ENCODE measurements at regions not wholly inside any gene's neighbourhood (a gene's known extent, or its start where the extent isn't known, plus 50 kb on each side); places are given as distances from the start of the nearest gene placed in this dataset.

GRCh38 chr2:11990576-11990975 is 244.1 kb downstream of the LPIN1 start:
- intact Hi-C loops (cut with micrococcal nuclease) = no loop called here
- Histone ChIP-seq H3K27me3 (ENCODE audit: low read depth) (no peaks in the 10 kb centered on the region), H3K36me3 (no peaks in the 10 kb centered on the region), H3K4me1 (peaks cover 3% of the 10 kb centered on the region), H3K4me3 (no peak overlapping the region), H3K27ac (replicated peaks) (no peak overlapping the region), H3K9me3 (replicated peaks) (peaks cover 10% of the 10 kb centered on the region)
- TF ChIP-seq, protein P1, sequence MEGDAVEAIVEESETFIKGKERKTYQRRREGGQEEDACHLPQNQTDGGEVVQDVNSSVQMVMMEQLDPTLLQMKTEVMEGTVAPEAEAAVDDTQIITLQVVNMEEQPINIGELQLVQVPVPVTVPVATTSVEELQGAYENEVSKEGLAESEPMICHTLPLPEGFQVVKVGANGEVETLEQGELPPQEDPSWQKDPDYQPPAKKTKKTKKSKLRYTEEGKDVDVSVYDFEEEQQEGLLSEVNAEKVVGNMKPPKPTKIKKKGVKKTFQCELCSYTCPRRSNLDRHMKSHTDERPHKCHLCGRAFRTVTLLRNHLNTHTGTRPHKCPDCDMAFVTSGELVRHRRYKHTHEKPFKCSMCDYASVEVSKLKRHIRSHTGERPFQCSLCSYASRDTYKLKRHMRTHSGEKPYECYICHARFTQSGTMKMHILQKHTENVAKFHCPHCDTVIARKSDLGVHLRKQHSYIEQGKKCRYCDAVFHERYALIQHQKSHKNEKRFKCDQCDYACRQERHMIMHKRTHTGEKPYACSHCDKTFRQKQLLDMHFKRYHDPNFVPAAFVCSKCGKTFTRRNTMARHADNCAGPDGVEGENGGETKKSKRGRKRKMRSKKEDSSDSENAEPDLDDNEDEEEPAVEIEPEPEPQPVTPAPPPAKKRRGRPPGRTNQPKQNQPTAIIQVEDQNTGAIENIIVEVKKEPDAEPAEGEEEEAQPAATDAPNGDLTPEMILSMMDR (IDR thresholded peaks at IDR 0.05; ENCODE audit: borderline replicate concordance) = no peak
- DNase-seq = no peak

GRCh38 chr2:11993749-11994148 is 247.3 kb downstream of the LPIN1 start:
- TF ChIP-seq, protein P1 (IDR thresholded peaks at IDR 0.05; ENCODE audit: borderline replicate concordance) = no peak
- Histone ChIP-seq H3K27me3 (ENCODE audit: low read depth) (no peaks in the 10 kb centered on the region), H3K27ac (replicated peaks) (no peak overlapping the region), H3K4me1 (no peaks in the 10 kb centered on the region), H3K36me3 (no peaks in the 10 kb centered on the region), H3K9me3 (replicated peaks) (peaks cover 10% of the 10 kb centered on the region), H3K4me3 (no peak overlapping the region)
- intact Hi-C loops (cut with micrococcal nuclease) = no loop called here
- DNase-seq = no peak

- intact Hi-C loops (cut with micrococcal nuclease) = no loop called here
- TF ChIP-seq, protein P1 (IDR thresholded peaks at IDR 0.05; ENCODE audit: borderline replicate concordance) = no peak
- Histone ChIP-seq H3K4me1 (no peaks in the 10 kb centered on the region), H3K9me3 (replicated peaks) (peaks cover 10% of the 10 kb centered on the region), H3K4me3 (no peak overlapping the region), H3K36me3 (no peaks in the 10 kb centered on the region), H3K27me3 (ENCODE audit: low read depth) (no peaks in the 10 kb centered on the region), H3K27ac (replicated peaks) (no peak overlapping the region)
- no peak for DNase-seq
Observed at GRCh38 chr2:11995456-11995855, 249.0 kb downstream of the LPIN1 start.

DNA sequence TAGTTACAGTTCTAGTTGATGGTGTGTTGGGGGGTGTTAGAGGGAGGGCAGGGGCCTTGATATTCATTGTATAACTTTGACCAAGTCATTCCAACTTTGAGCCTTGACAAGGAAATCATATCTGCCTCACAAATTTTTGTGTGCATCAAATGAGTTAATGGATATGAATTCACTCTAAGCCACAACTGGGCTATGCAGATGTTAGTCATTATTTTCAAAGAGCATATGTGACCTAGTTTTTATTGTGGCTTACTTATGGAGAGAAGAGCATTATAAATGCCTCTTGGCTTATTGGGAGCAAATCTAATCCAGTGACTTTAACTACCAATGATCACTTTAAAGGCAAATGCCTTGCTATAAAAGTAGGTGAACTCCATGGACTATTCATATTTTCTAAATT is 250.2 kb downstream of the LPIN1 start:
- no peak overlapping the region for H3K4me3 ChIP-seq
- intact Hi-C loops (cut with micrococcal nuclease) = no loop called here
- no peaks in the 10 kb centered on the region for H3K36me3 ChIP-seq
- TF ChIP-seq, protein P1 (IDR thresholded peaks at IDR 0.05; ENCODE audit: borderline replicate concordance) = no peak
- peaks cover 10% of the 10 kb centered on the region for H3K9me3 ChIP-seq (replicated peaks)
- H3K27me3 ChIP-seq (ENCODE audit: low read depth) = no peaks in the 10 kb centered on the region
- DNase-seq = no peak
- no peaks in the 10 kb centered on the region for H3K4me1 ChIP-seq
- H3K27ac ChIP-seq (replicated peaks) = no peak overlapping the region

DNA sequence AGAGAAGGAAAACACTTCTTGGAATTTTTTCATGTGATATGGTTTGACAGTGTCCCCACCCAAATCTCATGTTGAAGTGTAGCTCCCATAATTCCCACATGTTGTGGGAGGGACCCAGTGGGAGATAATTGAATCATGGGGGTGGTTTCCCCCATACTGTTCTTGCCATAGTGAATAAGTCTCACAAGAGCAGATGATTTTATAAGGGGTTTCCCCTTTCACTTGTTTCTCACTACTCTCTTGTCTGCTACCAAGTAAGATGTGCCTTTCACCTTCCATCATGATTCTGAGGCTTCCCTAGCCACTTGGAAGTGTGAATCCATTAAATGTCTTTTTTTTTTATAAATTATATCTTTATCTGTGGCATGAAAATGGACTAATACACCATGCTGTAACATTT is 250.7 kb downstream of the LPIN1 start:
- DNase-seq = no peak
- Histone ChIP-seq H3K4me3 (no peak overlapping the region), H3K27me3 (ENCODE audit: low read depth) (no peaks in the 10 kb centered on the region), H3K36me3 (no peaks in the 10 kb centered on the region), H3K27ac (replicated peaks) (no peak overlapping the region), H3K4me1 (no peaks in the 10 kb centered on the region), H3K9me3 (replicated peaks) (peaks cover 10% of the 10 kb centered on the region)
- intact Hi-C loops (cut with micrococcal nuclease) = no loop called here
- TF ChIP-seq, protein P1 (IDR thresholded peaks at IDR 0.05; ENCODE audit: borderline replicate concordance) = no peak

DNA sequence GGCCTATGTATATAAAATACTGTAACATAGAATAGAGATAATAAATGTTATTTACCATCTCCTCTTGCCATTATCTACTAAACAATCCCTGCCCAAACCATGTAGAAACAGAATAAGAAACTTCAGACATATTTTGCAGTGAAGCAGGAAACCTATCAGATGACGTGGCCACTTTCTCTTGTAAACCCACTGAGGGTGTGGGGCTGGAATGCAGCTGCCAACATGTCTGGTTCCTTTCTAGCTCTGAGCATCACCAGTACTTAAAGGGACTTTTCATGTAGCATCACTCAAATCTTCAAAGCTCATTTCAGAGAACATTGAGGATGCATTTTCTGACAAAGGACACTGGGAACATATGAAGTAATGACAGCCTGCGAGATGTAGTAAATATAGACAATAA is 251.8 kb downstream of the LPIN1 start:
- H3K9me3 ChIP-seq (replicated peaks) = peaks cover 10% of the 10 kb centered on the region

More for the DNA sequence above, 251.8 kb downstream of the LPIN1 start:
- TF ChIP-seq, protein P1 (IDR thresholded peaks at IDR 0.05; ENCODE audit: borderline replicate concordance) = no peak
- no peaks in the 10 kb centered on the region for H3K4me1 ChIP-seq
- no peaks in the 10 kb centered on the region for H3K27me3 ChIP-seq (ENCODE audit: low read depth)
- no peak overlapping the region for H3K4me3 ChIP-seq
- H3K36me3 ChIP-seq = no peaks in the 10 kb centered on the region
- DNase-seq = no peak
- intact Hi-C loops (cut with micrococcal nuclease) = no loop called here
- H3K27ac ChIP-seq (replicated peaks) = no peak overlapping the region

Measured in left ventricle myocardium inferior (tissue), 1 donor.